Upper lobe of right lung (tissue), 1 donor: ENCODE measurements at regions not wholly inside any gene's neighbourhood (a gene's known extent, or its start where the extent isn't known, plus 50 kb on each side); places are given as distances from the start of the nearest gene placed in this dataset.
A peak's percentile ranks its signal among the peaks of the same experiment; 100 is the strongest.

Experiments
- ATAC-seq: fragments of 200-7000 bp; cut with Tn5 transposase; one replicate; pipeline ENCODE4 v1.9.1; 2020; ENCODE audit warnings: mild to moderate bottlenecking, moderate library complexity
- DNase-seq: peaks from one replicate; pipeline ENCODE4 v3.0.0-alpha.2; 2020
- H3K27ac ChIP-seq: fragments of 200-600 bp; one replicate; pipeline ENCODE4 v1.8.0; 2022
- H3K27me3 ChIP-seq: fragments of 200-600 bp; one replicate; pipeline ENCODE4 v1.8.0; 2022; ENCODE audit warnings: mild to moderate bottlenecking
- H3K36me3 ChIP-seq: fragments of 200-600 bp; one replicate; pipeline ENCODE4 v1.8.0; 2022
- H3K4me1 ChIP-seq: fragments of 200-600 bp; one replicate; pipeline ENCODE4 v1.8.0; 2022
- H3K4me3 ChIP-seq: fragments of 200-600 bp; one replicate; pipeline ENCODE4 v1.8.0; 2022; ENCODE audit warnings: mild to moderate bottlenecking
- H3K9me3 ChIP-seq: fragments of 200-600 bp; one replicate; pipeline ENCODE4 v1.8.0; 2022
- CTCF ChIP-seq: fragments of 200-600 bp; IDR thresholded peaks from one replicate; pipeline ENCODE4 v1.8.0; 2022; ENCODE audit warnings: antibody characterized with exemption
- intact Hi-C: fragments of 100-400 bp; cut with DNase I; formaldehyde crosslinking; loops from one replicate; pipeline ENCODE4 v1.11.0; 2022
- donor health status: DM: no; HTN: yes; CAD: no; lungs with severe emphysema.

- Histone ChIP-seq H3K4me1 (no peaks in the 10 kb centered on the region), H3K27me3 (no peaks in the 10 kb centered on the region), H3K27ac (no peak overlapping the region), H3K4me3 (no peak overlapping the region), H3K36me3 (no peaks in the 10 kb centered on the region), H3K9me3 (no peaks in the 10 kb centered on the region)
- no peak for TF ChIP-seq CTCF
- intact Hi-C loops = no loop called here
- ATAC-seq (no peak), DNase-seq (no peak)
Observed at GRCh38 chr2:216808805-216809425, 50.9 kb downstream of the TNP1 start.

GRCh38 chr2:216807857-216808272 lies 52.0 kb downstream of the TNP1 start:
- Histone ChIP-seq H3K4me1 (no peaks in the 10 kb centered on the region), H3K9me3 (no peaks in the 10 kb centered on the region), H3K27ac (no peak overlapping the region), H3K27me3 (no peaks in the 10 kb centered on the region), H3K36me3 (no peaks in the 10 kb centered on the region), H3K4me3 (no peak overlapping the region)
- DNase-seq (no peak), ATAC-seq (peak; percentile 58)
- intact Hi-C loops = no loop called here
- no peak for TF ChIP-seq CTCF

- no peak for DNase-seq
- peak; percentile 20 for ATAC-seq
- H3K9me3 ChIP-seq = no peaks in the 10 kb centered on the region
- no peaks in the 10 kb centered on the region for H3K27me3 ChIP-seq
- H3K4me1 ChIP-seq = no peaks in the 10 kb centered on the region
- H3K36me3 ChIP-seq = no peaks in the 10 kb centered on the region
- no peak for TF ChIP-seq CTCF
- H3K27ac ChIP-seq = no peak overlapping the region
- intact Hi-C loops = no loop called here
- no peak overlapping the region for H3K4me3 ChIP-seq
Observed at GRCh38 chr2:216804357-216805350, 55.2 kb downstream of the TNP1 start.

- no peaks in the 10 kb centered on the region for H3K4me1 ChIP-seq
- intact Hi-C loops = no loop called here
- DNase-seq = no peak
- ATAC-seq = no peak
- no peak for TF ChIP-seq CTCF
- no peaks in the 10 kb centered on the region for H3K36me3 ChIP-seq
- no peaks in the 10 kb centered on the region for H3K27me3 ChIP-seq
- no peaks in the 10 kb centered on the region for H3K9me3 ChIP-seq
- no peak overlapping the region for H3K27ac ChIP-seq
- no peak overlapping the region for H3K4me3 ChIP-seq
Observed at GRCh38 chr2:216803791-216804190, 56.1 kb downstream of the TNP1 start.

- TF ChIP-seq CTCF = no peak
- H3K27ac ChIP-seq = no peak overlapping the region
- ATAC-seq = no peak
- no peaks in the 10 kb centered on the region for H3K4me1 ChIP-seq
- no peaks in the 10 kb centered on the region for H3K36me3 ChIP-seq
- no peak overlapping the region for H3K4me3 ChIP-seq
- no peak for DNase-seq
- intact Hi-C loops = no loop called here
- no peaks in the 10 kb centered on the region for H3K9me3 ChIP-seq
- H3K27me3 ChIP-seq = no peaks in the 10 kb centered on the region
Observed at GRCh38 chr2:216802516-216803215, 57.2 kb downstream of the TNP1 start.
